ENCODE measurements at regions not wholly inside any gene's neighbourhood (a gene's known extent, or its start where the extent isn't known, plus 50 kb on each side); places are given as distances from the start of the nearest gene placed in this dataset.
"Not testable (repeated sequence)": the region's sequence is repeated elsewhere in the genome, so short reads cannot be mapped to it uniquely, and the experiment has no call there.

- DNase-seq (ENCODE audit: low read depth in 2 of 2): no peak
Measured at GRCh38 chr12:68425998-68426397, 93.8 kb upstream of the MDM1 start.

GRCh38 chr12:68428211-68428610 lies 96.0 kb upstream of the MDM1 start:
- no peak for DNase-seq (ENCODE audit: low read depth in 2 of 2)

- DNase-seq (ENCODE audit: low read depth in 2 of 2): no peak
Measured at GRCh38 chr12:68428724-68429501, 96.8 kb upstream of the MDM1 start.

- no peak for DNase-seq (ENCODE audit: low read depth in 2 of 2)
Measured at GRCh38 chr12:68429696-68430095, 97.5 kb upstream of the MDM1 start.

- no peak for DNase-seq (ENCODE audit: low read depth in 2 of 2)
Measured at GRCh38 chr12:68431786-68432185, 99.6 kb upstream of the MDM1 start.

GRCh38 chr12:68432622-68433021 lies 100.5 kb upstream of the MDM1 start:
- no peak for DNase-seq (ENCODE audit: low read depth in 2 of 2)

- DNase-seq (ENCODE audit: low read depth in 2 of 2): no peak
Measured at GRCh38 chr12:68434391-68435298, 102.5 kb upstream of the MDM1 start.

GRCh38 chr12:68435299-68435637 lies 103.1 kb upstream of the MDM1 start:
- DNase-seq (ENCODE audit: low read depth in 2 of 2): no peak

- no peak for DNase-seq (ENCODE audit: low read depth in 2 of 2)
Measured at GRCh38 chr12:68435816-68436215, 103.7 kb upstream of the MDM1 start.

- no peak for DNase-seq (ENCODE audit: low read depth in 2 of 2)
Measured at GRCh38 chr12:68438601-68439000, 106.4 kb upstream of the MDM1 start.

- no peak for DNase-seq (ENCODE audit: low read depth in 2 of 2)
Measured at GRCh38 chr12:68439368-68440045, 107.3 kb upstream of the MDM1 start.

- DNase-seq (ENCODE audit: low read depth in 2 of 2): no peak
Measured at GRCh38 chr12:68440068-68440581, 108.0 kb upstream of the MDM1 start.

- DNase-seq (ENCODE audit: low read depth in 2 of 2): no peak
Measured at GRCh38 chr12:68441167-68441566, 109.0 kb upstream of the MDM1 start.

GRCh38 chr12:68442353-68442972 lies 110.3 kb upstream of the MDM1 start:
- DNase-seq (ENCODE audit: low read depth in 2 of 2): not testable (repeated sequence)

- not testable (repeated sequence) for DNase-seq (ENCODE audit: low read depth in 2 of 2)
Measured at GRCh38 chr12:68443695-68444094, 111.5 kb upstream of the MDM1 start.

GRCh38 chr12:68445824-68446223 lies 113.7 kb upstream of the MDM1 start:
- DNase-seq (ENCODE audit: low read depth in 2 of 2): no peak

- DNase-seq (ENCODE audit: low read depth in 2 of 2): no peak
Measured at GRCh38 chr12:68446384-68446783, 114.2 kb upstream of the MDM1 start.

- no peak for DNase-seq (ENCODE audit: low read depth in 2 of 2)
Measured at GRCh38 chr12:68446901-68447796, 115.0 kb upstream of the MDM1 start.

- no peak for DNase-seq (ENCODE audit: low read depth in 2 of 2)
Measured at GRCh38 chr12:68447797-68448260, 115.7 kb upstream of the MDM1 start.

- no peak for DNase-seq (ENCODE audit: low read depth in 2 of 2)
Measured at GRCh38 chr12:68449196-68449595, 117.0 kb upstream of the MDM1 start.

GRCh38 chr12:68450947-68451260 lies 118.7 kb upstream of the MDM1 start:
- DNase-seq (ENCODE audit: low read depth in 2 of 2): no peak
